SH-SY5Y (cell line): ENCODE measurements at regions not wholly inside any gene's neighbourhood (a gene's known extent, or its start where the extent isn't known, plus 50 kb on each side); places are given as distances from the start of the nearest gene placed in this dataset.

Source experiments
- GATA2 ChIP-seq: IDR thresholded peaks from 2 replicates; pipeline ENCODE4 v1.6.1; 2011; ENCODE audit warnings: mild to moderate bottlenecking, low read depth, low read length
- GATA3 ChIP-seq: IDR thresholded peaks from 2 replicates; pipeline ENCODE4 v1.6.1; 2011; ENCODE audit warnings: low read depth, mild to moderate bottlenecking, low read length, moderate library complexity

DNA sequence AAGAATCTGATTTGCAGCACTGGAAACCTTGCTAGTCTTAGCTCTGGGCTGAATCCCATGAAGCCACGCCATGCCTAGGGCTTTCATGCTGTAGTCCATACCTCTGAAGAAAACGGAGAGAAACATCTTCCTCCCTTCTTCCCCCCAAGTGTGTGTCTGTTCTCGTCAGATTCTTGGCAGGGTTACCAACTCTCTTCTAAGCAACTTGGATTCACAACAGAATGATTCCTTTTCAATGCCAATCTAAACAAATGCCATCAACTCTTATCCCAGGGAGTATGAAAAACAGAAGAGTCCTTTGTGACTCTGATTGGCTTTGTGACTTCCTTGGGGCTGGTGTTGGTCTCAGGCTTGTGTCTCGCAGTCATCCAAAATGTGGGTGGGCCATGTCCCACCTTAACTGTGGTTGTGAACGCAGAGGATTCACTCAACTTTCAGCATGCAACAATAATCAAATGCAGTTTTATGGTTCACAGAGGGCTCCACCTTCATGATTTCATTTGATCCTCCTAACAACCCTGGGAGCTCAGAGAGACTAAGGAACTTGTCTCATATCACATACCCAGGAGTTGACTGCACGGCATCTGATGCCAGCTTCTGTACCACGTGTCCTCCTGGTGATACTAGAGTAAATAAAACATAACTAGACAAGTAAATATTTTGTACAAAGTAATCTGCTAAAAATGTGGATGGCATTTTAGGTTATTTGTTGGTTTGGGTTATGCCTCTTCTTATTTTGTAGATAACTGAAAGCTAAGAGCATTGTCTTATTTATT is 186.0 kb upstream of the TNP1 start:
- no peak for TF ChIP-seq GATA2
- TF ChIP-seq GATA3: no peak
